UCSD-AML1 (cell line): ENCODE measurements at regions not wholly inside any gene's neighbourhood (a gene's known extent, or its start where the extent isn't known, plus 50 kb on each side); places are given as distances from the start of the nearest gene placed in this dataset.

Source experiments
- DNase-seq: peaks from one replicate; lab custom pipeline; 2025; ENCODE audit not compliant: unreplicated experiment; lab: John Stamatoyannopoulos, UW

DNA sequence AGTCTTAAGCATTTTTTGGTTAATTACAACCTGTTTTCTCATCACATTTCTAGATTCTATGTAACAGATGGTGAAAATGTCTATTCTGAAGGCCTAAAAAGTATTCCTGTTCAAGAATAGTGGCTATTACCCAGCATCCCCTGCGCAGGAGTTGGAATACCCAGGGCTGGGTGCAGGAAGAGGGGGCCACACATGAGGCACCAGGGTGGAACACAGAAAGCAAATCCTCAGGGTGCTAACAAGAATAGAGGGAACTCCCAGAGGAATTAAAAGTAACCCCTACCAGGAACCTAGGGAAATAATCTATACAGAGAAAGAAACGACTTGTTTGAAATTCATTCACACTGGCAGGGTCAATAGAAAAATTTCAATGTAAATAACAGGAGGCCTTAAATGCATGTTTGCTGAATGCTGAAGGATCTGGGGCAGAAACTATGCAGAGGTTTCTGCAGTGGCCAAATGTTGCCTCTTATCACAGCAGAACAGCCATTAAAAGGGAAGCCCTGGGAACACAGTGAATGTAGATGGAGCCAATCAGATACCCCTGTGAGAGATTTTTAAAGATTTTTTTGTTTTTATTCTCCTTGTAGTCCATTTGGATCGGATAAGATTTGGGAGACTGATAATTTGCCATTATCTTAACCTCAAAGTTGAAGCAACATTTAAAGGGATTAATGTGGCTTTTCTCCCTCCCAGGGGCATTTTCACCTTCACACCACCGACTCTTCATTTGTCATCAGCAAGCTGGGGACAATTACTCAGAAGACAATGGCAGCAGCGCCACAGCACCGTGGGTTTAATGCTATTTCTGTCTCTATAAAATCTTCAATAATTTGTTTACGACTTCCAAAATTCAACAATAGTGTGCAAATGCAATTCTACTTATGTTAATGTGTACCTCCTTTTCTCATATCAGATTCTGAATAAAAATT lies 196.0 kb upstream of the PSMD7 start:
- DNase-seq, result no peak

DNA sequence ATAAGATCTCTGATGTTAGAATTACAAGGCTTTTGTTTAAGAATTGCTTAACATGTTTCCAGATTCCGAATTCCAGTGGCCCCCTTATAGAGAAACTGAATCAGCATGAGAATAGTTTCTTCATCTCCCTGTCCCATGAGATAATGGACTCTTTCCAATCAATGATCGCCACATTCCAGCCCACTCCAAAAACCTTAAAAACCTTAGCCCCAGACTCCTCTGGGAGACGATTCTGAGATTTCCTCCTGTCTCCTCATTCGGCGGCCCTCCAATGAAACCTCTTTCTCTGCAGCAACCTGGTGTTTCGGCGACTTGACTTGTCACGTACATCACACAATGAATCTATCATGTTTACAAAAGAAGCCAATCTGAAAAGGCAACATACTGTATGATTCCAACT lies 197.1 kb upstream of the PSMD7 start:
- no peak for DNase-seq

DNA sequence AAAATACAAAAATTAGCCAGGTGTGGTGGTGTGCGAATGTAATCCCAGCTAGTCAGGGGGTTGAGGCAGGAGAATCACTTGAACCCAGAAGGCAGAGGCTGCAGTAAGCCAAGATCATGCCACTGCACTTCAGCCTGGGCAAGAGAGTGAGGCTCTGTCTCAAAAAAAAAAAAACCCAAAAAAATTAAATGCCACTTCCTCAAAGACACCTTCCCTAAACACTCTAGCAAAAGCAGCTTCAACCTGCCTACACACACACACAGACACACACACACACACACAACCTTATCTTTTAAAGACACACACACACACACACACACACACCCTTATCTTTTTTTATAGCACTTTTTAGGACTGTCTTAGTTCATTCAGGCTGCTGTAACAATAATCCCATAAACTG lies 201.7 kb upstream of the PSMD7 start:
- no peak for DNase-seq

DNA sequence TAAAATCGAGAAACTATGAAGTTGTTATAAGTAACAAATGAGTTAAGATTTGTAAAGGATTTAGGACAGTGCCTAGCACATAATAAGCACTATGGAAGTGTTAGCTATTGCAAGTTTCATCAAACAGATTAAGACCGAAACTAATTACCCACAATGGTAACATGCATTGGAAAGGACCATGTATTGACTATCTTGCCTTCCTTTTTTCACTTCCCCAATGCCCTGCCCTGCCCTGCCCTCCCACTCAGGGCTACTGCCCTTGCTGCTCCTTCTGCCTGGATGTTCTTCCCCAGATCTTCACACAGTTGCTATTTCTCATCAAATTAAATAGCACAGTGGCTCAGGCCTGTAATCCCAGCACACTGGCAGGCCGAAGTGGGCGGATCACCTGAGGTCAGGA lies 202.1 kb upstream of the PSMD7 start:
- DNase-seq, result no peak

DNA sequence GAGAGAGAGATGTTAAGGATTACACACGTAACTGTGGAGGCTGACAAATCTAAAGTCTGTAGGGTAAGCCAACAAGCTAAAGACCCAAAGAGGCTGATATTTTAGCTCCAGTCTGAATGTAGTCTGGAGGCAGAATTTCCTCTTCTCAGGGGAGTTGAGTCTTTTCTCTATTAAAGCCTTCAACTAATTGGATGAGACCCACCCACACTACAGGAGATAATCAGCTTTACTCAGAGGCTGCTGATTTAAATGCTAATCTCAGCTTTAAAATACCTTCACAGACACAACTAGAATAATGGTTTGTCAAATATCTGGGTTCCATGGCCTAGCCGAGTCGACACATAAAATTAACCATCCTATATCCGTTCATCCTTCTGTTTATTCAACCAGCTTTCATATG lies 204.3 kb upstream of the PSMD7 start:
- no peak for DNase-seq

DNA sequence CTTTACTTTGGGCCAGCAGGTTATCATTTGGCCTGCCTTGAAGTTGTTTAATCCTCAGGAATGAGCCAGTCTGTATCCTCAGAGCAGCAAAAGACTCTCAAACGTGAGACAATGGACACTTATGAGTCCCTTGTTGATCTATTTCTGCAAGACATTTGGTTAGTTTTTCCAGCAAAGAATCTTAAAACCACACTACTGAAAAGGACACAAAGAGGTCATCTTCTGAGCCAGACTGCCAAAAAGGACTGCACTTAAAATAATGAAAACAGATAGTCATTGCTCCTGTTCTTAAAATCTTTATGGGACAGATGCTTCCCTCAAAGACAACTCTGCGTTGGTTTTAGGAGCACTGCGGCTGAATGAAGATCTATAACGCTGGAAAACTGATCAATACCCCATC lies 205.7 kb upstream of the PSMD7 start:
- DNase-seq, result no peak

DNA sequence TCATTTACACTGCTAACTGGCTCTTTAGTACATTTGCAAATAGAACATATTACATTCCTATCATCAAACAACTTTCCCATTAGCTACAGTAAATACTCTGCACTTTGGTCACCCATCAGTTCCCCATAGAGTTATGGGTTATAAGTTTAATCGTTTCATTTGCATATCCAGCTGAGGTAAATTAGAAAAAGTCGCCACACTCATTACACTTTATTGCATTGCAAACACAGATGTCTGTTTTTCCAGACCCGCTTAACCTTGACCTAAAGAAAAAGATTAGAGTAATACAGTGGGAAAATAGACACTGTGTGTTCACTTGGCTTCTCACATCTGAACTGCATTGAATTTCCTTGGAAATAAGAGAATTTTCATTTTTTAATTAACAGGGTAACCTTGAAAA lies 213.1 kb upstream of the PSMD7 start:
- DNase-seq, result no peak

DNA sequence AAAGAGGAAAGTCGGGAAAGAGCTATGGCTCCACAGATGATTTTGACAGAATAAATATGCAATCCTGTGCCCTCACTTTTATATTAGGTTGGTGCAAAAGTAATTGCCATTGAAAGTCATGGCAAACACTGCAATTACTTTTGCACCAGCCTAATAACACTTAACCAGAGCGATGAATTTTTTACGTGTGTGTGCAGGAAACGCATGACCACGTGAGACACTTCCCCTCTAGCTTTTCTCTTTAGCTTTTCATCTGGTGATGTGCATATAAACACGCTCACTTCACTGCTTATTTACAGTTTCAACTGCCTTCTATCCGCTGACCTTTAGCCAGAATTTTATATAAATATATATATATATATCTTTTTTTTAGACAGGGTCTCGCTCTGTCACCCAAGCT lies 216.3 kb upstream of the PSMD7 start:
- DNase-seq, result no peak

DNA sequence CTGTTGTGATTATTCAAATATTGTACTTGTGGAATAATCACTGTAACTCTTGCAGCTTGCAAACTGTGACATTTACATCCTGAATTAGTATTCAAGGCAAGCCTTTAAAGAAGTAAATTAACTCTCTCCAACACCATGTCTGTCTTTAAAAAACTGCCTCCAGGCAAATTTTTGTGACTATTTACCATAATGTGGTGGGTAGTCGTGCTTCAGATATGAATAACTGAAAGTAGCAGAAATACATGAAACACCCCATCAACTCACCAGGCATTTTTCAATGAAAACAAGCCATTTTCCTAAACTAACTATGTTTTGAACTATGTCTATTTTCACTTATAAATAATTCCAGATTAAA lies 217.4 kb upstream of the PSMD7 start:
- no peak for DNase-seq

DNA sequence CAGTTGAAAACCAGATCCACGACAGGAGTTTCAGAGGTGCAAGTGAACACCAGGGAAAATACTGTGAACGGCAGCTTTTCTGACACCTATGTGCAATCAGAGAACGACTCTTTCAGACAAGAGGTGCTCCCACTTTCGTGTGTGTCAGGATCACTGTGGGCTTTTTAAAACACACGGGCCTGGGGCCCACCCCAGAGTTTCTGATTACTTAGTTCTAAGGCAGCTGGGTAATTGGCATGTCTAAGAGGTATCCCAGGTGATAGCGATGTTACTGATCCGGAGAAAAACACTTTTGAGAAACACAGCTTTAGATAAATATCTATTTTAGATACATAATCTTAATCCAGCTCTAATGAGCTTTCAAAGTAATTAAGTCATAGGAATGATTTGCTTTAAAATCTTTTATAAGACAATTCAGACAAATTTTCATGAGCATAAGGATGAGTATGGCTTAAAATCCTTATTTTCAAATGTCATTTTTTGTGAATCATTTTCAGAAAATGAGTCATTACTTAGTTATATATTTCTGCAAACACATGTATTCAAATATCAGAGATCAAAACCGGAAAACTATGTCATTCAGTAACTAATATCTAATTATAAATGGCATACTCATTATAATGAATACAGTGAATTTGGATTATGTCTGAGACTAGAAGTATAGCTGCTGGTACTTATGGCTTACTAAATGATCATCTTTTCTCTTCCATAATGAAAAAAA lies 217.9 kb upstream of the PSMD7 start:
- DNase-seq, result no peak

DNA sequence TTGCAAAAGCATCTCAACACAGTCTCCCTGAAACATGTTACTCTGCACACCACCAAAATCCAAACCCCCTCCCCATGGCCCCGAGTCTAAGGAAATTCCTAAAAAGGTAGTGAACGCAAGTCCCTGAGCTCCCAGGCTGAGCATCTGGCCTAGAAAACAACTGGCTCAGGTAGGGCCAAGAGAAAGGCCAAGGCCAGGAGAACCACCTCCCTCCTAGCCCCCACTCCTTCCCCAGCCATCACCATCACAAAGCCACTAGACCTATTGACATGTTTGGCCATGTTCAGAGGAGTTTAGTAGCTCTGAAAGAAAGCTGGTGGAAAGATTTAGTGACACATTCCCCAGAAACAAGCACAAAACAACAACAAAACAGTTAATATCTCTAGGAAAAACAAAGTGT lies 220.0 kb upstream of the PSMD7 start:
- DNase-seq, result no peak

DNA sequence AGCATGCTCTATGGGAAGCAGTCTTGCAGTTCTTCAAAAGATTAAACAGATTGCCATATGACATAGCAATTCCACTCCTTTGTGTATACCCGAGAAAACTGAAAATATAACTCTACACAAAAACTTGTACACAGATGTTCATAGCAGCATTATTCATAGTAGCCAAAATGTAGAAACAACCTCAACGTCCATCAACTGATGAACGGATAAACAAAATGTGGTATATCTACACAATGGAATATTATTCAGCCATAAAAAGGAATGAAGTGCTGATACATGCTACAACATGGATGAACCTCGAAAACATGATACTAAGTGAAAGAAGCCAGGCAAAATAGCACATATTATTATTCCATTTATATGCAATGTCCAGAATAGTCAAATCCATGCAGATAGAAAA lies 221.2 kb upstream of the PSMD7 start:
- no peak for DNase-seq

DNA sequence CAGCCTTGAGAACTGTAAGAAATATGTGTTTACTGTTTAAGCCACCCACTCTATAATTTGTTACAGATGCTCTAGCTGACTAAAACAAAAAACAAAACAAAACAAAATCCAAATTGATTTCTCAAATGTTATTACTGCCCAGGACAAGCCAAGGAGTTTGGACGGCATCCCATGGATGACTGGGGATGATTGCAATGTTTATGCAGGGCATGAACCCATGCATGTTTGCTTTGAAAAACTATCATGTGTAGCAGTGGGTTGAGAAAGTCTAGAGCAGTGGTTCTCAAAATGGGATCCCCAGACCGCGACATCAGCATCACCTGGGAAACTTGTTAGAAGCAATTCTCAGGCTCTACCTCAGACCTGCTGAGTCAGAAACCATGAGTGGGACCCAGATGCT lies 223.2 kb upstream of the PSMD7 start:
- DNase-seq, result no peak

DNA sequence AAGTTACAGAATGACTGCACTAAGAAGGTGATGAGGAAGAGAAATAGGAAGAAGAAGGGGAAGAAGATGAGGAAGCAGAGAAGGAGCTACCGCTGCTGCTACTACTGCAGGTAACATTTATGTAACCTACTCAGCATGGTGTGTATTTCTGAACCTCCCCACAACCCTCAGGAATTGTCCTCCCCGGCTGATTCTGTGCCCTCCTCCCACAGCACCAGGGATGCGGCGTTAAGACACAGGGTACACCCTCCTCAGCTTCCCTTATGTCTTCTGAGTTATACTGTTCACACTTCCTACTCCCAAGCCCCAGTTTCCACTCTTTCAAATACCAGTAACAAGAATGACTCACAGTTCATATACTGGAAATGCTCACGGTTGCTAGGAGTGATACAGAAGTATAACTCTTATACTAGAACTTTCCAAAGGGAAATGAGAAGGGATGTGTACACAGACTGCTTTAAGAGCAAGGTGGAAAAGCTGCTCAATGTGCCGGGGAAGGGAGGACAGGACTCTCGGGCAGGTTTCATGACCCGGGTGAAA lies 224.5 kb upstream of the PSMD7 start:
- DNase-seq, result no peak

DNA sequence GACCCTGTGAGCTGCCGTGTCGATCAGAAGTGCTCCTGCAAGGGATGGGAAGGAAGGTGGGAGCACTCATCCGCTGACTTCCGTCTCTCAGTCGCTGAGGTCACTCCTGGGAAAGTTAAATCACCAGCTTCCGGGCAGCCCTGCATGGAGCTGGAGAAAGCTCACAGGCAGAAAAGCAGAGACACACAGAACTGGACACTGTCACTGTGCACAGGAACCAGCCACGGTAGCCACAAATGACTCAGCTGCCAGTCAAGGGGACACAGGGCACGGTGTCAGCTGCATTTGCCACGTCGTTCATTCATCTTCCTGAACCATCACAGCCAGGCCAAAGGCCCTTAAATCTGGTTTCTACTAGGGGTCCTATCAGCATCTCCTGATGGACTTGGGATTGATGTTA lies 226.4 kb upstream of the PSMD7 start:
- DNase-seq, result peak; percentile 10

DNA sequence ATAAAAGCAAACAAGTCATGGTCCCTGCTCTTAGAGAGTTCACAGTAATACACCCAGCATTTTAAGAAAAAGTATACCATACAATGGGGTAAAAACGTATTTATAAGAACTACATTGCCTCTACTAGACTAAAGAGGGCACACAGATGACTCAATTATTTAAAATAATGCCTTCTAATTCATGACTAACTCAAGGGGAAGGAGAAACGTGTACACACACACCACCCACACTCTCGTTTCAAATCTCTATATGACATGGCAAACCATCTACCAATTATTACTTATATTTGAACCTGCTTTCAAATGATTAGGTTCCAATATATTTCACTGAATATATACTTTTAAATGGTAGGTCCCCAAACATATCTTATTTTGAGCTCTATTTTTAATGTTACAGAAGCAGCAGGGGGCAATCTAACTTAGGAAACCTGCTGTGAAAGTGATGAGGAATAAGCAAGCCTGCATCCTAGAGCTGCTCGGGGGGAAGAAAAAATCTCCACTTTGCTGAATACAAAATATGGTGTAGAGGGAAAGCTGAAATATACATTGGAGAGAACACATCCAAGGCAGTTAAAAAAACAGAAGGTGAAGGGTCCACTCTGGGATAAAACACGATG lies 232.4 kb upstream of the PSMD7 start:
- DNase-seq, result no peak

DNA sequence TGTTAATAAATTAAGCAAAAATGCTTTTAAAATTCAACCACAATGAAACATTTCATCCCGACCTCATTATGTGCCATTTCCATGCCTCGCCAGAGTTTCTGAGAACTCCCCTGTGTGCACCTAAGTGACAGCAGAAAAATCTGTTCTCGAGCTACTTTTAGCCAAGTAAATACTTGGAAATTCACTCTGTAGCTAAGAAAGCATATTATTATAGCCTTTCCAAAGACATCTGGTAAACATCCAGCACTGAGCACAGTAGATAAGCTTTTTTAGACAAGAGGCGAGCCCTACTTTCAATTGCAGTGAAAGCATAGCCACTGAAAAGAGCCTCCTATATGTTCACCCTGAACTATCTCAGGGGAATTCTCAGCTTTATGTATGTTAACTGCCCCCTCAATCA lies 242.8 kb upstream of the PSMD7 start:
- no peak for DNase-seq

DNA sequence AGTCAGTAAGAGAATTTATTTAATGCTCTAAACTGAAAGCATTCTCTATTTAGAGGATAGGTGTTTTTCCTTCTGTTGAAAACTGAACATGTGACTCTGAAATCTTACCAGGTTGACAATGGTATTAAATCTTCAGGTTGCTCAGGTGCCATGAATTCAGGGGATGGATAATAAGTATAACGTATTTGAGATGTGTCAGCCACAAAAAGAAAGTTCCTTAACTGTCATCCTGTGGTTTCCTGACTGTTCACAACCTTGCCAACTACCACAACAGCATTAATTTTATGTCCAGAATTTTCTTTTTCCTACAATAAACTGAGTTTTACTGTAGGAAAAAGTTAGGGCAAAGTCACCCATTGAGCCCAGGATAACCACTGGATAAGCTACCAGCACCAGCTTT lies 243.3 kb upstream of the PSMD7 start:
- DNase-seq, result no peak

DNA sequence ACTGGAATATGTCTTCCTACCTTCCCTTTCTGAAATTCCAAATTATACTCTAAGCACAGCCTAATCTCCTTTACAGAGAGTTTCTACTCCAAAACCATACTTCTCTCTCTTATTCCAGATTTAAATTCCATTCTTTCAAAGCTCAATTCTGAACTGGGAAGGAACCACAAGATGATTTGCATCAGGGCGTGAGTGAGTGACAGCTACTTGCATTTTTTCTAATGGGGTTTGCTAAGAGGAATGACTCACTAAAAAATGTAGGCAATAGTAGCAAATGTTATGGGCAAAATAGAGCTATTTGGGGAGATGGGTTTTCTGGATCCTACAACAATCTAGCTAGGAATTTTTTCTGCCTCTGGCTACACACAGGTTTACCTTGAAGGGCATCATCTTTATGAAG lies 244.6 kb upstream of the PSMD7 start:
- DNase-seq, result no peak

DNA sequence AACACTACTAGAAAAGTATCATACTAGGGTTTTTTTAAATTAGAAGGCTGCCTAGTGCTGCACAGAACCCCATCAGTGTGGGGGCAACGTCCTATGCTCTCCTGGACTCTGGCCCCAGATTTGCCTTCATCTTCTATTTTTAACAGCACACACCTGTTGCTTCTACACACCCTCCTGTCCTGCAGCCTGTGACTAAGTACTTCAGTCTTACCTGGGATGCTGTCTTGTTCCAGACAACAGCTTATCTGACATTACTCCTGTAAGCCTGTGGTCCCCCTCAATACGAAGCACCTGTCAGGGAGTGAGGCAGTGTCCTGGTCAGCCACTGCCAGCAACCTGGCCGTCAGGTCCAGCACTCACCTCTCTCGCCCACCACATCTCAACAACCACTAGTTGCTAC lies 247.6 kb upstream of the PSMD7 start:
- no peak for DNase-seq

DNA sequence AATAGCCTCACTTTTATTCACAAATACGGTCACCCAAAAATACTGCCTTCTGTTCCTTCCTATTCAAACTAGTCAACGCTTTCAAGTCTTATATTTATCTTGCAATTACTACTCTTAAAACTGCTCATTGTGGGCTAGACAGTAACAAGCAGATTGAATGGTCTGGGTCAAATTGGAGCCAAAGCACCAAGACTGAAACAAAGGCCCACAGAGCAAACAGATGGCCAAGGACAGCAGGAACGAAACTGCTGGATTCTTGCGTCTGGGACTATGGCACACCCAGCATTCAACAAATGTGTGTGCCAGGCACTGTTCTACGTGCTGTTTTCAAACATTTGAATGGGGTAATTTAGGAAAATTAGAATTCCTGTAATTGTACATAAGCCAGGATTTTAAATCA lies 250.1 kb upstream of the PSMD7 start:
- no peak for DNase-seq

DNA sequence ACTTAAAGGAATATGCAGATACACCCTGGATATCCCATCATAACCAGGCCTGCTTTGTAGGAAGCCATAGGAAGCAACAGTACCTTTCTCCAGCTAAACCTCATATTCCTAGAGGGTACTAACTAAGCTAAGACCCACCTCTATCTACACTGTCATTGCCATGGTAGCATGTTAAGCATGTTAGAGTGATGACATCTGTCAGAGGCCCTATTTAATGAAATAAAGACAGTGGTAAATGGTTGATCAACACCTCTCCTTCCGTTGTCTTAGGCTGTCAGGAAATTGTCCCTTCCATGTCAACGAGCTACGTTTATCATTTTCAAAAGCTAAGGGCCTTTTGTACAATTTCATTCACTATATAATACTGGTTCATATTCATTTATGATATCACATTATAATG lies 251.1 kb upstream of the PSMD7 start:
- DNase-seq, result no peak
